Amniotic stem cell (primary cell): ENCODE measurements at regions not wholly inside any gene's neighbourhood (a gene's known extent, or its start where the extent isn't known, plus 50 kb on each side); places are given as distances from the start of the nearest gene placed in this dataset.
A peak's percentile ranks its signal among the peaks of the same experiment; 100 is the strongest.
"Not testable (repeated sequence)": the region's sequence is repeated elsewhere in the genome, so short reads cannot be mapped to it uniquely, and the experiment has no call there.

Experiments used
- DNase-seq: peaks from one replicate; lab custom pipeline; 2025; lab: John Stamatoyannopoulos, UW

GRCh38 chr9:129414377-129414992 lies 206.4 kb downstream of the C9orf50 start:
- DNase-seq, result no peak

- peak; percentile 87 for DNase-seq
Measured at GRCh38 chr9:129413537-129414376, 207.1 kb downstream of the C9orf50 start.

- peak; percentile 52 for DNase-seq
Measured at GRCh38 chr9:129412814-129413536, 207.9 kb downstream of the C9orf50 start.

- not testable (repeated sequence) for DNase-seq
Measured at GRCh38 chr9:129412176-129412813, 208.6 kb downstream of the C9orf50 start.

GRCh38 chr9:129411501-129412175 lies 209.3 kb downstream of the C9orf50 start:
- no peak for DNase-seq

GRCh38 chr9:129410226-129410625 lies 210.7 kb downstream of the C9orf50 start:
- no peak for DNase-seq

GRCh38 chr9:129408535-129409215 lies 212.2 kb downstream of the C9orf50 start:
- DNase-seq, result no peak

- DNase-seq, result no peak
Measured at GRCh38 chr9:129407905-129408452, 212.9 kb downstream of the C9orf50 start.

GRCh38 chr9:129406278-129407225 lies 214.3 kb downstream of the C9orf50 start:
- DNase-seq, result no peak

- no peak for DNase-seq
Measured at GRCh38 chr9:129405827-129406213, 215.1 kb downstream of the C9orf50 start.

GRCh38 chr9:129405089-129405826 lies 215.6 kb downstream of the C9orf50 start:
- no peak for DNase-seq

GRCh38 chr9:129404621-129405020 lies 216.3 kb downstream of the C9orf50 start:
- no peak for DNase-seq

- DNase-seq, result no peak
Measured at GRCh38 chr9:129403779-129404620, 216.9 kb downstream of the C9orf50 start.

GRCh38 chr9:129402931-129403778 lies 217.7 kb downstream of the C9orf50 start:
- DNase-seq, result no peak

- DNase-seq, result no peak
Measured at GRCh38 chr9:129402371-129402739, 218.5 kb downstream of the C9orf50 start.

- no peak for DNase-seq
Measured at GRCh38 chr9:129401623-129402370, 219.1 kb downstream of the C9orf50 start.
